Epithelial cell of prostate (primary cell): ENCODE measurements at regions not wholly inside any gene's neighbourhood (a gene's known extent, or its start where the extent isn't known, plus 50 kb on each side); places are given as distances from the start of the nearest gene placed in this dataset.
"Not testable (repeated sequence)": the region's sequence is repeated elsewhere in the genome, so short reads cannot be mapped to it uniquely, and the experiment has no call there.

Experiments
- DNase-seq: peaks from one replicate; pipeline ENCODE4 v3.0.0-alpha.2; 2011; ENCODE audit warnings: low read depth, low spot score
- H3K27ac ChIP-seq: fragments of 450-650 bp; 2 replicates; pipeline ENCODE4 v1.5.1; 2017; ENCODE audit warnings: mild to moderate bottlenecking

- no peak overlapping the region for H3K27ac ChIP-seq
- no peak for DNase-seq
Observed at GRCh38 chrX:3445806-3446490, 99.5 kb upstream of the MXRA5 start.

- no peak for DNase-seq
- no peak overlapping the region for H3K27ac ChIP-seq
Observed at GRCh38 chrX:3443184-3443583, 96.7 kb upstream of the MXRA5 start.

- DNase-seq: no peak
- H3K27ac ChIP-seq: no peak overlapping the region
Observed at GRCh38 chrX:3442691-3443090, 96.2 kb upstream of the MXRA5 start.

- no peak for DNase-seq
- no peak overlapping the region for H3K27ac ChIP-seq
Observed at GRCh38 chrX:3440981-3441380, 94.5 kb upstream of the MXRA5 start.

GRCh38 chrX:3435916-3436315 is 89.5 kb upstream of the MXRA5 start:
- not testable (repeated sequence) for DNase-seq, H3K27ac ChIP-seq

GRCh38 chrX:3435057-3435456 is 88.6 kb upstream of the MXRA5 start:
- no peak overlapping the region for H3K27ac ChIP-seq
- no peak for DNase-seq

GRCh38 chrX:3428792-3429191 is 82.3 kb upstream of the MXRA5 start:
- no peak overlapping the region for H3K27ac ChIP-seq
- DNase-seq: no peak

- H3K27ac ChIP-seq: no peak overlapping the region
- no peak for DNase-seq
Observed at GRCh38 chrX:3426552-3426951, 80.1 kb upstream of the MXRA5 start.

- H3K27ac ChIP-seq: no peak overlapping the region
- DNase-seq: no peak
Observed at GRCh38 chrX:3425031-3425430, 78.6 kb upstream of the MXRA5 start.

GRCh38 chrX:3420316-3420715 is 73.9 kb upstream of the MXRA5 start:
- DNase-seq: no peak
- no peak overlapping the region for H3K27ac ChIP-seq

- DNase-seq: no peak
- H3K27ac ChIP-seq: no peak overlapping the region
Observed at GRCh38 chrX:3415011-3415410, 68.6 kb upstream of the MXRA5 start.

- H3K27ac ChIP-seq, DNase-seq: not testable (repeated sequence)
Observed at GRCh38 chrX:3411626-3412025, 65.2 kb upstream of the MXRA5 start.

GRCh38 chrX:3409936-3410335 is 63.5 kb upstream of the MXRA5 start:
- not testable (repeated sequence) for DNase-seq, H3K27ac ChIP-seq

- H3K27ac ChIP-seq: no peak overlapping the region
- no peak for DNase-seq
Observed at GRCh38 chrX:3407781-3408180, 61.3 kb upstream of the MXRA5 start.

GRCh38 chrX:3407121-3407520 is 60.7 kb upstream of the MXRA5 start:
- no peak overlapping the region for H3K27ac ChIP-seq
- DNase-seq: no peak

- no peak for DNase-seq
- H3K27ac ChIP-seq: no peak overlapping the region
Observed at GRCh38 chrX:3403748-3404147, 57.3 kb upstream of the MXRA5 start.
